Pancreas (tissue), 10 donors: ENCODE measurements at regions not wholly inside any gene's neighbourhood (a gene's known extent, or its start where the extent isn't known, plus 50 kb on each side); places are given as distances from the start of the nearest gene placed in this dataset.

ENCODE experiments used
- ATAC-seq, 4 donors: fragments of 200-7000 bp; cut with Tn5 transposase; one replicate each; pipeline versions ENCODE4 v1.8.0 to v1.9.1; 2020; ENCODE audit warnings: mild to moderate bottlenecking in 4 of 4, moderate library complexity in 4 of 4
- DNase-seq, 6 donors: peaks; one replicate each; pipeline ENCODE4 v3.0.0-alpha.2; 2020
- FAIRE-seq: peaks from 2 replicates; lab custom pipeline; 2012; peaks lifted over from hg19 to GRCh38; lab: Jason Lieb, UNC
- H3K27ac ChIP-seq, 4 donors: fragments of 200-600 bp; sonication (generic); 1 replicate in 3 of 4; 2 replicates in 1 of 4; pipeline versions ENCODE4 v1.5.0 to v1.8.0; 2020
- H3K27me3 ChIP-seq, 4 donors: fragments of 200-600 bp; one replicate each; pipeline ENCODE4 v1.8.0; 2021
- H3K36me3 ChIP-seq, 3 donors: fragments of 200-600 bp; sonication (generic) in 1 of 3; one replicate each; pipeline versions ENCODE4 v1.5.0 to v1.8.0; 2020 to 2021
- H3K4me1 ChIP-seq, 3 donors: fragments of 200-600 bp; one replicate each; pipeline ENCODE4 v1.8.0; 2021
- H3K4me3 ChIP-seq, 4 donors: fragments of 200-600 bp; sonication (generic) in 2 of 4; one replicate each; pipeline versions ENCODE4 v1.5.0 to v1.8.0; 2020 to 2021
- H3K9me3 ChIP-seq, 4 donors: fragments of 200-600 bp; one replicate each; pipeline ENCODE4 v1.8.0; 2021
- CTCF ChIP-seq, 4 donors: fragments of 200-600 bp; sonication (generic) in 3 of 4; IDR thresholded peaks; one replicate each; pipeline versions ENCODE4 v1.5.0 to v1.8.0; 2021; ENCODE audit warnings: antibody characterized with exemption in 4 of 4
- WGBS, 2 donors: extraction: QIAGEN DNeasy Blood & Tissue Kit; methylation state at CpG; one replicate each; pipeline ENCODE4 v1.1.7; 2013; 5-methylcytosine and 5-hydroxymethylcytosine counted together
- intact Hi-C, 3 donors: fragments of 100-400 bp; cut with DNase I; formaldehyde crosslinking; loops; one replicate each; pipeline versions ENCODE4 v1.11.1 to v1.14.2; 2022
- donor health status: healthy with polysubstance abuse.
- donor health status: DM: no; HTN: no; CAD: no; lungs with moderate emphysema.
- donor health status: DM: no; HTN: no; CAD: no.
- donor health status: control.
- donor health status: control.
- donor health status: Bipolar disorder and iron deficiency.
- donor health status: DM: yes; HTN: yes; CAD: no.
- donor health status: DM: no; HTN: no; CAD: no.
- donor health status: DM: no; HTN: no; CAD: no.
- donor health status: DM: yes; HTN: yes; CAD: no.

- peak in 3 of 4 donors; percentile 12 to 29 (median 23) for ATAC-seq
- Histone ChIP-seq H3K27me3 (no peaks in the 10 kb centered on the region), H3K4me1 (no peaks in the 10 kb centered on the region), H3K27ac (peak overlapping the region in 2 of 4 donors; percentile 53), H3K4me3 (no peak overlapping the region), H3K9me3 (no peaks in the 10 kb centered on the region), H3K36me3 (no peaks in the 10 kb centered on the region)
- intact Hi-C loops, result no loop called here
- no peak for TF ChIP-seq CTCF (IDR thresholded peaks at IDR 0.05)
- no peak for FAIRE-seq
- DNase-seq, result no peak
- 78 to 87% methylated on average over 2 of the region's 2 CpGs for WGBS, 2 donors
These were observed 532.7 kb downstream of the BCKDHB start for GRCh38 chr6:80639181-80639629.

DNA sequence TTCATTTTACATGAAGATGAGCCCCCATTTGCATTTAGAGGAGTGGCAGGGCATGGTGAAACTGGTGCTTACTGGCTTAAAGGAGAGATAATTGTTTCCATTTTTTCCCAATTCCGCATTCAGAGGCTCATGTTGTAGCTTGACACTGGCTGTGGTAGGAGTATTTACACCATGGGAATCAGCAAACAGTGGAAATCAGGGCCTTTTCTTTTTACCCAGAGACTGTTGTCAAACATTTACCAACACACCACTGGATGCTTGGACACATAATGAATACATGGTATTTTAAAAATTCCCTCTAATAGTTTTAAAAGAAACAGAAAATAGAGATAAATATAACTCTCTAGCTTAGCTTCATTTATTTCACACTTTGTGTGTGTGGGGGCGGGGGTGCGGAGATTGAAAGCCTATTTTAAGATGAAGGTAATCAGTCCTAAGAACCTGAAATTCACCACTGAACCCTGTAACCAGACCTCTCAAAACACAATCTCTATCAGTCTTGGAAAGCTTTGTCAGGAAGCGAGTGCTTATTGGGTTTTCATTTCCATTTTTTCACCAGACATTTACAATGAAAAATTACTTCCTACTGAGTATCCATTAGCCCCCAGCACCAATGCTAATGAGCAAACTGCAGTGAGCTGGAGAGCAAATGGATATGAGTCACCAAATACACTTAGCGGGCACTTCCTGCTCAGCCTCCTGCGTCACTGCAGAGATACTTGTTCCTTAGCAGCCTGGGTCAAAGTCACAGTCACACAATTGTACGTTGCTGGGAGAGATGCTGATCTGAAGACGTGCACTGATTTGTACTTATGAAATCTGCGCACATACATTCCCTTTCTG, 532.0 kb downstream of the BCKDHB start:
- Histone ChIP-seq H3K4me3 (no peak overlapping the region), H3K27ac (peak overlapping the region in 2 of 4 donors; percentile 53), H3K36me3 (no peaks in the 10 kb centered on the region), H3K27me3 (no peaks in the 10 kb centered on the region), H3K9me3 (no peaks in the 10 kb centered on the region), H3K4me1 (no peaks in the 10 kb centered on the region)
- ATAC-seq, result peak; percentile 90 to 98 (median 98)
- peak in 4 of 6 donors; percentile 16 to 48 (median 44) for DNase-seq
- WGBS, 2 donors, result 37 to 38% methylated on average over 9 of the region's 9 CpGs
- TF ChIP-seq CTCF (IDR thresholded peaks at IDR 0.05), result no peak
- FAIRE-seq, result no peak
- intact Hi-C loops, result no loop called here

DNA sequence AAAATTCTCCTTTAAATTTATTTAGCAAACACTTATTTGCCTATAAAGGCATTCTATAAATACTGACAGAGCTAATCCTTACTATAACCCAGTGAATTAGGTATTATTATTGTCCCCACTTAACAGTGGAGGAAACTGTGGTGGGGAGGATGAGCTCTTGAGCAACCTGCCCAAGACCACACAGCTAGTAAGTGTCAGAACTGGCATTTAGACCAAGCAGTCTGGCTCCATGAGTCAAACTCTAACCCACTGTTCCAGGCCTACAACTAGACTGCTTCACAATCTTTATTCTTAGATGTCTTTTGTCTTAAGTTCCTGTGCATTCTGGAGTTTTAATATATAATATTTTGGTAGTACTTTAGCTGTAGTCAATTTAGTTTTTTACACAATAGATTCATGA, 530.8 kb downstream of the BCKDHB start:
- FAIRE-seq (no peak), DNase-seq (no peak), ATAC-seq (no peak)
- Histone ChIP-seq H3K4me3 (no peak overlapping the region), H3K4me1 (no peaks in the 10 kb centered on the region), H3K27me3 (no peaks in the 10 kb centered on the region), H3K9me3 (no peaks in the 10 kb centered on the region), H3K27ac (no peak overlapping the region), H3K36me3 (no peaks in the 10 kb centered on the region)
- intact Hi-C loops, result no loop called here
- no peak for TF ChIP-seq CTCF (IDR thresholded peaks at IDR 0.05)

GRCh38 chr6:80636689-80637088, 530.2 kb downstream of the BCKDHB start:
- no peak for TF ChIP-seq CTCF (IDR thresholded peaks at IDR 0.05)
- Histone ChIP-seq H3K27ac (no peak overlapping the region), H3K9me3 (no peaks in the 10 kb centered on the region), H3K27me3 (no peaks in the 10 kb centered on the region), H3K4me3 (no peak overlapping the region), H3K36me3 (no peaks in the 10 kb centered on the region), H3K4me1 (no peaks in the 10 kb centered on the region)
- WGBS, 2 donors, result 90 to 93% methylated on average over 1 of the region's 1 CpG
- ATAC-seq, result no peak
- no peak for DNase-seq
- intact Hi-C loops, result no loop called here
- no peak for FAIRE-seq

- DNase-seq (no peak), ATAC-seq (no peak), FAIRE-seq (no peak)
- 15 to 40% methylated on average over 2 of the region's 2 CpGs for WGBS, 2 donors
- H3K27ac ChIP-seq, result no peak overlapping the region
- no peaks in the 10 kb centered on the region for H3K27me3 ChIP-seq
- no peak for TF ChIP-seq CTCF (IDR thresholded peaks at IDR 0.05)
- no peaks in the 10 kb centered on the region for H3K36me3 ChIP-seq
- no peaks in the 10 kb centered on the region for H3K4me1 ChIP-seq
- intact Hi-C loops, result no loop called here
- H3K4me3 ChIP-seq, result no peak overlapping the region
- H3K9me3 ChIP-seq, result no peaks in the 10 kb centered on the region
These were observed 526.9 kb downstream of the BCKDHB start for GRCh38 chr6:80633412-80633811.
